GM18505 (cell line): ENCODE measurements at regions not wholly inside any gene's neighbourhood (a gene's known extent, or its start where the extent isn't known, plus 50 kb on each side); places are given as distances from the start of the nearest gene placed in this dataset.

Experiments used
- ATAC-seq: cut with Tn5 transposase; IDR thresholded peaks from one replicate; pipeline ENCODE4 v1.9.1; 2021; ENCODE audit not compliant: unreplicated experiment
- POLR2A ChIP-seq: IDR thresholded peaks from 4 replicates; pipeline ENCODE4 v1.6.1; 2011; ENCODE audit warnings: borderline replicate concordance; ENCODE audit not compliant: insufficient read depth, insufficient read length; ENCODE audit errors: extremely low read depth

DNA sequence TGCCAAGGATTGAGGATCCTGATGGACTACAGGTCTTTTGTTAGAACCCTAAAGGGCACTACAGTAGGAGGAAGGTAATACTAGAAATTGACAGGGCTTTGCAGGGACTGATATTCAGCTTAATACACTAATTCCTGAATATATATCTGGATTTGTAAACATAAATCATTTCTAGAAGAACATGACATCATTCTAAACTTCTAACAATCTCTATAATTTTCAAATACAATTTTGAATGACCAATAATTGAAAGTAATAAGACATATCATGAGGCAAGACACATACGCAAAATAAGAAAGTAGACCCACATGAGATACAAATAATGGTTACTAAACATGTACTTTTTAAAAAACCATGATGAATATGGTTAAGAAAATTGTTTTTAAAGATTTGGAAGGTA is 52.4 kb upstream of the LRRC8B start:
- no peak for TF ChIP-seq POLR2A
- ATAC-seq = no peak

DNA sequence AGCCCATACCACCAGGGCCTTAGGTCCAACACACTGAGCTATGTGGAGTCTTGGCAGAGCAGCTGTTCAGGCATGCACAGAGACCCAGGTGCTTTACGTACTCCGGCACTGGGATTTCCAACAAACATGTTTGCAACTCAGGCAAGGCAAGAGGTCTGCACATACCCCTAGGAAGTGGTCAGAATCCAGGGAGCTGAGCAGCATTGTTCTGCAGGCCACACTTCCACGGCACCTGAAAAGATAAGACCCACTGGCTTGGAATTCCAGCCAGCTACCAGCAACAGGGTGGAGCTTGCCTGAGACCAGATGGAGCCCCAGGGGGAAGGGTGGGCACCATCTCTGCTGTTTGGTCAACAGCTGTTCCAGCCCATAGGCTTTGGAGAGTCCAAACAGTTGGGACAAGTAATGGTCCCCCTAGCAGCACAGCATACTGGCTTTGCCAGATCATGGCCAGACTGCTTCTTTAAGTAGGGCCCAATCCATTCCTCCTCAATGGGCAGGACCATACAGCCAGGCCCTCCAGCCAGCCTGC is 51.7 kb upstream of the LRRC8B start:
- no peak for ATAC-seq
- TF ChIP-seq POLR2A = no peak
